GM18907 (cell line): ENCODE measurements at regions not wholly inside any gene's neighbourhood (a gene's known extent, or its start where the extent isn't known, plus 50 kb on each side); places are given as distances from the start of the nearest gene placed in this dataset.
A peak's percentile ranks its signal among the peaks of the same experiment; 100 is the strongest.

Experiments
- ATAC-seq: cut with Tn5 transposase; IDR thresholded peaks from one replicate; pipeline ENCODE4 v1.9.1; 2021; ENCODE audit warnings: mild to moderate bottlenecking, moderate library complexity; ENCODE audit not compliant: unreplicated experiment

GRCh38 chr6:71476872-71477271 is 188.3 kb downstream of the OGFRL1 start:
- ATAC-seq = no peak

DNA sequence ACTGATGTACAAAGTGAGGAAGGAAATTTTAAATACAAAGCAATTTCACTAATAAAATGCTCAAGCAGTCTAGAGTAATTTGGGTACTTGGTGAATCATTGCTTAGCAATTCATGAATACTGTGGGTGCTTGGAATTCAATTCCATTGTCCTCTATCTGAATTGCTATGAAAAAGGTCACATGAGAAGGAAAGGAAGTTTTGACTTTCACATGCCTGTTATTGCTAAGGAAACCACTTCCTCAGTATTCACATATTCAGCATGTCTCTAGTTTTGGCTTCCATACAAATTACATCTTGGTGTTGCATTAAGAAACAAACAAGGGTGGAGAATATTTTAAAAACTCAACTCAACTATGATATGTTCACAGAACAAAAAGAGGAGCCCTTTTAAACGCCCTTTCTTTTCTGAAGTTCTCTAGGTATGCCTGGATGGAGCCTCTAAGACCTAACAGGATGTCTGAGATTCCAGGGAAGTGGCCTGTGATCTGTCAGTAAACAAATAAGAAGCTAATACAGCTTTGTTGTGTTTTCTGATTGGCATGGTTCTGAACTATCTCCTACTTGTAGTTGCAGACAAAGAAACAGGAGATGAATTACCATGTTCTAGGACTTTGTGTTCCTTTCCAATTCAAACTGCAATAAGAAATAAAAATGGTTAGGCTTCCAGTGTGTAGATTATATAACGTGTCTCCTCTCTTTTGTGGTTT is 190.4 kb downstream of the OGFRL1 start:
- ATAC-seq = no peak

DNA sequence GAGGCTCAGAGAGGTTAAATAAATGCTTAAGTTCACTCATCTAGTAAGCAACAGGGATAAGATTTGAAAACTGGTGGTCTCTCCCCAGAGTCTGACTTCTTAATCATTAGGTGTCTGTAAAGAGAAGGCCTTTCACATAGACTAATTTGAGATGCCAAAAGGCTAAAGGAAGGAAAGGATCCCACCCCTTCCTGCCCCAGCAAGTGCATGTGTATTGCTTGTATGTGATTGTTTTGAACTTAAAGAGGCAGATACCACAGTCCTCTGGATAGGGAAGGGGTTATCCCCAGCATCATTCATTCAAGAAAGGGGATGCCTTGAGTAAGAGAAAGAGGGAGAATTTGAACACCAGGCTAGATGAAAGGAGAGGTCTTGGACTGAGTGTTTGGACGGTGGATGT is 192.0 kb downstream of the OGFRL1 start:
- no peak for ATAC-seq

- no peak for ATAC-seq
Measured at GRCh38 chr6:71481011-71481410, 192.4 kb downstream of the OGFRL1 start.

DNA sequence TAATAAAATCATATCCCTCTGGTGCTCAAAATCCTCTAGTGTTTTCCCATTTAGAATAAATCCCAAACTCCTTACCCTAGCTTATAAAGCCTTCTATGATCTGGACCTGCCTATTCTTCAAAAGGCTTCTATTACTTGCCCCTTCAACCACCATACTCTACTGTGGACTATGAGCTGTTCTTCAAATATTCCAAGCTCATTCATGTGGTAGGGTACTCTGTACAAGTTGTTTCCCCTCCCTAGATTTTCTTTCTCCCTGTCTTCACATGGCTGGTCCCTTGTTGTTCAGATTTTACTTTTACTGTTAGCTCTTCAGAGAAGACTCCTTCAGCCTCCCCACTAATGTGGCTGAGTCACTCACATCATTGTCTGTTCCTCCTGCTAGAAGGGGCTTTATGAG is 193.2 kb downstream of the OGFRL1 start:
- ATAC-seq = no peak

DNA sequence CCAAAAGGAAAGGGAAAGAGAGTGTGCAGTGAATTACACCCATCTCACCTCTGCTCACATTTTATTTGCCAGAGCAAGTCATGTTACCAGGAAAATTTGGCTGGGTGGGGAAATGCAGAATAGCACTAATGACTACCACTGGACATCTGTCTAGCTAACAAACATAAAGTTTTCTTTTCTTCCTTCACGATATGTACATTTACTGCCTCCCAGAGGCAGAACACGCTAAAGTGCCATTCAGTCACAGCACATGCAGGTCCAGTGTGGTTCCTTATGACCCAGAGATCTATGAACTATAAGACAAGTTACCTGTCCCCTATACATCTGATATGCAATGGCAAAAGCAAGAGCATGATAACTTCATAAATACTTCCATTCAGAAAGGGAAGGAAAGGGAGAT is 194.1 kb downstream of the OGFRL1 start:
- ATAC-seq = no peak

- peak; percentile 48 for ATAC-seq
Measured at GRCh38 chr6:71486461-71486860, 197.8 kb downstream of the OGFRL1 start.

- no peak for ATAC-seq
Measured at GRCh38 chr6:71488186-71488585, 199.6 kb downstream of the OGFRL1 start.

GRCh38 chr6:71489736-71490135 is 201.1 kb downstream of the OGFRL1 start:
- no peak for ATAC-seq

DNA sequence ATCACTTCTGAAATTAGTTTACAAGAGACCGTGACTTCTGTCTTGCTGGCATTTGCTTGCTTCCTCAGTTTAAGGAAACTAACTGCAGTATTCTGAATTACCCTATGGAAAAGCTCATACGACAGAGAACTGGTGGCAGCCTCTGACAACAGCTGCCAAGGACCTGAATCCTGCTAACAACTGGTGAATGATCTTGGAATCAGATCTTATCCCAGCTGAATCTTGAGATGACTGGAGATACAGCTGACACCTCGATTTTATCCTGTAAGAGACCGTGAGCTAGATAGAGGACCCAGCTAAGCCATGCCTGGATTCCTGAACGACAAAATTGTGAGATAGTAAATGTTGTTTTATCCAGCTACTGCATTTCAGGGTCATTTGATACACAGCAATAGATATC is 202.3 kb downstream of the OGFRL1 start:
- no peak for ATAC-seq

DNA sequence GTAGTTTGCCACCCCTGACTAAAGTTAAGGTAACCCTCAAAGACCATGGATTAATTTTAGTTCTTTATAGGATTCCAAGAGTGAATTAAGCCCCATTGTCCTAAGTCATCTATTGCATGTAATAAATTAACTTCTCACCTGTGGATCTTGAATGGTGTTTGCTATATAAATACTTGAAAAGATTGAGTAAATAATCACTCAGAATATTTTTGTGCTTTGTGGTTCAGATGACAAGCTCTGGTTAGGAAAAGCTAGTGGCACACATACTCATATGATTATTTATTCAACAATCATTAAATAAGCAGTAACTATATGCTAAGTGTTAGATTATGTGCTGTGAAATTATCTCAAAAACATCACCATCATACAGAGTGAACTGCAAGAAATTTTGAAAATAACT is 203.2 kb downstream of the OGFRL1 start:
- ATAC-seq = no peak

- no peak for ATAC-seq
Measured at GRCh38 chr6:71492668-71493067, 204.1 kb downstream of the OGFRL1 start.

- peak; percentile 100 for ATAC-seq
Measured at GRCh38 chr6:71496018-71496721, 207.6 kb downstream of the OGFRL1 start.

- no peak for ATAC-seq
Measured at GRCh38 chr6:71496722-71497033, 208.1 kb downstream of the OGFRL1 start.

DNA sequence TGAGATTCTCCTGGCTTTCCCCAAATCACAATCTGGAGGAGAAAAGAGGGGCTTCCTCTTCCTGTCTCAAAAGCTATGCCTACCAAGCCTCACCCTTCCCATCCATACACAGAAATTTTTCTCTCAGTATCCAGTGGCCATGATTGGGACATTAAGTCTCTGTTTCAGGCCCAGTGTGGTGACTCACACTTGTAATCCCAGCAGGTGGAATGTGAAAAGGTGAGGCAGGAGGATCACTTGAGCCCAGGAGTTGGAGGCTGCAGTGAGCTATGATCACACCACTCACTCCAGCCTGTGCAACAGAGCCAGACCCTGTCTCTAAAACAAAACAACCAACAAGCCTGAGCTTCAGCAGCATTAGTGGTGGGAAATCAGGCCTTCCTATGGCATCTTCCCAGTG is 210.0 kb downstream of the OGFRL1 start:
- ATAC-seq = no peak

DNA sequence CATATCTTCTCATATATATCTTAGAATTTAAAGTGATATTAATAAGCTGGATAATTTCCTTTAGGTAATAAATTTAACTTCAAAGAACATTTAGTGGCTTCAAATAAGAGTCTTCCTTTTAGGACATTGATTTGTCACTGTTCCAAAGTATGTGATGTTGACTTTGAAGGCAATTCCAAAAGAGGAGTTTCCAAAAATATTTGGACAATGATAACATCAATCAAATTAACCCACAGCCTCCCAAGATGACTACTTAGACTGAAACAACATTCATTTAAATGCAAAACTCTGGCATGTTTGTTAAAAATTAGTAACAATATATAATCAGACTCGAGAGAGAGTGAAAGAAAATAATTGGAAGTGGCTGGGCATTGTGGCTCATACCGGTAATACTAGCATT is 211.1 kb downstream of the OGFRL1 start:
- no peak for ATAC-seq

DNA sequence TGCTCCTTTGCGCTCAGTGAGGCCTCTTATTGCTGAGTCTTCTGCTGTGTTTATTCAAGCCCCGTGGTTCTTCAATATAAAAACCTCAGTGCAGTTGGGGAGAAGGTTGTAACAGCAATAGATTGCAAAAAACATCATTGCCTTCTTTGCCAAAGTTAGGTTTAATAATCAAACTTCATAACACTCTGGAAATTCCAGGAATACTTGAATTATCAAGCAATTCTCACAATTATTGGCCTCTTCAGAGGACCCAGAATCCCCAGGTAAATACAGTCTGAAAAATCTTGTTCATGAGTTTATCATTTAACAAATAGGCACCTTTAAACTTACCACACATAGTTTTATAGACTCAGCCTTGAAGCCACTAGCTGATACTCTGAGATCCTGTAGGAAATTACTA is 213.6 kb downstream of the OGFRL1 start:
- ATAC-seq = no peak

DNA sequence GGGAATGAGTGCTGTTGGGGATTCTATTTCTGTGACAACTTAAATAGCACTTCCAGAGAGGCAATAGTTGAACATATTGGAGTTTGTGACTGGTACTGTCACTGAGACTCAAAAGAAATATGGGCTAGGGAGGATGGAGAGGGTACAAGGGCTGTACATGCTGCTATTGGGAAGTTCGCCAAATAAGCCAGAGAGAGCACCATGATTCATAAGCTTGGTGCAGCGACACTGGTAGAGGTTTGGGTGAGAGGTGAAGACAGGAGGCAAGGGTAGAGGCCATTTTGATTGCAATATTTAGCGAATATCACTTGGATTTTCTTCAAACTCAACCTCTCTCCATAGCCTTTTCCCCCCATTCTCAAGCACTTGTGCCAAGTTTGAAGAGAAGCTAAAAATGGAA is 214.3 kb downstream of the OGFRL1 start:
- no peak for ATAC-seq

- no peak for ATAC-seq
Measured at GRCh38 chr6:71507183-71507582, 218.6 kb downstream of the OGFRL1 start.

GRCh38 chr6:71509191-71510005 is 220.8 kb downstream of the OGFRL1 start:
- no peak for ATAC-seq

DNA sequence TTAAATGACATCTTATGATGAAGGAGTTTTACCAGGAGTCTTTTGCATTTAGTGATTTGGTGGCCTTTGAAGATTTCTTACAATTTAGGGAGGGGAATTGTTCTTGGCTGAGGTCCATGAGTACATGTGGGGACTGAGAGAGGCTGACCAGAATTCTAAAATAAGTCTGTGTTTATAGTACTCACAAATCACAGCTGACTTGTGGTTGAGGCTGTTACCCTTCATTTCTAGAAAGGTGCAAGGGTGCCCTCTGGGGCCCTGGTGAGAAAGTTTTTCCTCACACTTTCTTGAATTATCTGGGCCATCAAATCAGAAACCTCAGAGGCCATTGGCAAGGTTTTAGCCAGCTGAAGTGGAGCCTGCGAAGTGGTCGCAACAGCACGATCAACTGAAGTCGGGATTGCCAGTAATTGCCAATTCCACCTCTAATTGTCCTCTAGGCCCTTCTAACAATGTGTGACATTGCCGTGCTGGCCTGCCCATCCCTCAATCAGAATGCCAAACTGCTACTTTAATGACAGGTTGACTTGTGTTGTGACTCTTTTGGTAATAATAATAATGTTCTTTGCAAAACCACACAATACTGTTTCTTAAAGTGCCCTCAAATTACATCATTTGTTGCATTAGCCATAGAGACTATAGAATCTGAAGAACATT is 221.6 kb downstream of the OGFRL1 start:
- peak; percentile 78 for ATAC-seq
